DOHH2 (cell line): ENCODE measurements at regions not wholly inside any gene's neighbourhood (a gene's known extent, or its start where the extent isn't known, plus 50 kb on each side); places are given as distances from the start of the nearest gene placed in this dataset.

Experiments
- H3F3A ChIP-seq: fragments of 200-600 bp; sonication (generic), shearing (Covaris generic); 2 replicates; pipeline ENCODE4 v1.6.0; 2016; ENCODE audit warnings: antibody characterized with exemption, mild to moderate bottlenecking; ENCODE audit not compliant: control insufficient read depth, insufficient read depth
- H3K27ac ChIP-seq: fragments of 200-600 bp; sonication (generic); 2 replicates; pipeline ENCODE4 v1.5.1; 2014; ENCODE audit warnings: low read depth, mild to moderate bottlenecking, low read length, moderate library complexity
- H3K27me3 ChIP-seq: fragments of 200-600 bp; sonication (generic); 2 replicates; pipeline ENCODE4 v1.6.1; 2014; ENCODE audit warnings: mild to moderate bottlenecking, low read length, mixed read lengths; ENCODE audit not compliant: control insufficient read depth
- H3K36me3 ChIP-seq: fragments of 200-600 bp; sonication (generic); 2 replicates; pipeline ENCODE4 v1.6.1; 2014; ENCODE audit warnings: mild to moderate bottlenecking, low read length, moderate library complexity, mixed read lengths; ENCODE audit not compliant: control insufficient read depth
- H3K4me1 ChIP-seq: fragments of 200-600 bp; sonication (generic); 2 replicates; pipeline ENCODE4 v1.6.1; 2014; ENCODE audit warnings: mild to moderate bottlenecking, low read length, mixed read lengths; ENCODE audit not compliant: control insufficient read depth
- H3K4me2 ChIP-seq: fragments of 200-600 bp; sonication (generic); 2 replicates; pipeline ENCODE4 v1.6.0; 2014; ENCODE audit warnings: mild to moderate bottlenecking, low read length, moderate library complexity
- H3K4me3 ChIP-seq: fragments of 200-600 bp; sonication (generic); 2 replicates; pipeline ENCODE4 v1.5.1; 2014; ENCODE audit warnings: mild to moderate bottlenecking, low read length, mixed read lengths
- H3K79me2 ChIP-seq: fragments of 200-600 bp; sonication (generic); 2 replicates; pipeline ENCODE4 v1.6.1; 2014; ENCODE audit warnings: mild to moderate bottlenecking, low read length, mixed read lengths; ENCODE audit not compliant: control insufficient read depth
- H3K9me2 ChIP-seq: fragments of 200-600 bp; sonication (generic); replicated peaks from 2 replicates; pipeline ENCODE4 v1.6.1; 2014; ENCODE audit warnings: mild to moderate bottlenecking, low read length, mixed read lengths; ENCODE audit not compliant: control insufficient read depth
- H3K9me3 ChIP-seq: fragments of 200-600 bp; sonication (generic); 2 replicates; pipeline ENCODE4 v1.6.1; 2014; ENCODE audit warnings: antibody characterized with exemption, low read length, mixed read lengths; ENCODE audit not compliant: control insufficient read depth, insufficient read depth
- H4K20me1 ChIP-seq: fragments of 200-600 bp; sonication (generic); 2 replicates; pipeline ENCODE4 v1.6.0; 2014; ENCODE audit warnings: low read depth, mild to moderate bottlenecking, antibody characterized with exemption, low read length, moderate library complexity; ENCODE audit not compliant: control insufficient read depth, insufficient read depth
- EZH2phosphoT487 ChIP-seq: fragments of 200-600 bp; sonication (generic); IDR thresholded peaks from 2 replicates; pipeline ENCODE4 v1.6.1; 2017; ENCODE audit warnings: borderline replicate concordance, mild to moderate bottlenecking, antibody characterized with exemption, low read length, moderate library complexity, mixed read lengths
- TF ChIP-seq, protein P1 (sequence below): fragments of 200-600 bp; sonication (generic); IDR thresholded peaks from one replicate; pipeline ENCODE4 v1.5.1; 2014; ENCODE audit warnings: antibody characterized with exemption, mild to moderate bottlenecking, low read depth, low read length; ENCODE audit not compliant: poor library complexity, severe bottlenecking

DNA sequence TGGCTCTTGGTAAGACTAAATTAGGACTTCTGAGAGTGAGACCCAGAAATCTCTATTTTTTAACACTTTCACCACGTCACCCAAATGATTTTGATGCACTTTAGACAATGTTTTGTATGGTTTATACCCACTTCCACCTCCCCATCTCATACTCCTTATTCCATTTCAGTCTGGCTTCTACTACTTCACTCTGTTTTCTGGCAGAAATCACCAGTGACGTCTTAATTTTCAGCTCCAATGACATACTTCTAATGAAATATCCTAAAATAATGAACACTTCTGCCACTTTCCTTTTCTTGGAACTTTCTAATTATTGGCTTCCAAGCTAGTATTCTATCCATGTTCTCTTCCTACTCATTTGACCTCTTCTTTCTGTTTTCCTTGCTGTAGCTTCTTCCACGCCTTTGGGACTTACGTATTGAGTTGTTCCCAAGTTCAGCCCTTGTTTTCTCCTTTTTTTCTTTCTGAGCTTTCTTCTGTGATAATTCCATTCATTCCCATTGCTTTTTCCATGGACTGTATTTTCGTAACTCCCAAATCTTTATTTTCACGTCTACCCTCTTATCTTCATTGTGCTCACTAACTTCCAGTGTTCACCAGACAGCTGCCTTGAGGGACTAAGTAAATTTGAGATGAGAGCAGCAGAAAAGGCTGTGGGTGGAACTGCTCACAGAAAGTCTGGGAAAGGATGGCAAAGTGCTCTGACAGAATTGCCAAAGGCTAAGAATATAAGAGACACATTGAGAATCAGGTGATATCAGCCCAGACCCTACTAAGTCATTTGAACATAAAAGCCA is 115.8 kb downstream of the CAPZA3 start:
- H3K9me3 ChIP-seq = no peaks in the 10 kb centered on the region
- H3K4me2 ChIP-seq = no peak overlapping the region
- no peaks in the 10 kb centered on the region for H3F3A ChIP-seq
- no peak overlapping the region for H3K4me3 ChIP-seq
- no peaks in the 10 kb centered on the region for H3K27me3 ChIP-seq
- H3K4me1 ChIP-seq = no peaks in the 10 kb centered on the region
- no peaks in the 10 kb centered on the region for H4K20me1 ChIP-seq
- H3K27ac ChIP-seq = no peak overlapping the region
- TF ChIP-seq EZH2phosphoT487 = no peak
- TF ChIP-seq, protein P1, sequence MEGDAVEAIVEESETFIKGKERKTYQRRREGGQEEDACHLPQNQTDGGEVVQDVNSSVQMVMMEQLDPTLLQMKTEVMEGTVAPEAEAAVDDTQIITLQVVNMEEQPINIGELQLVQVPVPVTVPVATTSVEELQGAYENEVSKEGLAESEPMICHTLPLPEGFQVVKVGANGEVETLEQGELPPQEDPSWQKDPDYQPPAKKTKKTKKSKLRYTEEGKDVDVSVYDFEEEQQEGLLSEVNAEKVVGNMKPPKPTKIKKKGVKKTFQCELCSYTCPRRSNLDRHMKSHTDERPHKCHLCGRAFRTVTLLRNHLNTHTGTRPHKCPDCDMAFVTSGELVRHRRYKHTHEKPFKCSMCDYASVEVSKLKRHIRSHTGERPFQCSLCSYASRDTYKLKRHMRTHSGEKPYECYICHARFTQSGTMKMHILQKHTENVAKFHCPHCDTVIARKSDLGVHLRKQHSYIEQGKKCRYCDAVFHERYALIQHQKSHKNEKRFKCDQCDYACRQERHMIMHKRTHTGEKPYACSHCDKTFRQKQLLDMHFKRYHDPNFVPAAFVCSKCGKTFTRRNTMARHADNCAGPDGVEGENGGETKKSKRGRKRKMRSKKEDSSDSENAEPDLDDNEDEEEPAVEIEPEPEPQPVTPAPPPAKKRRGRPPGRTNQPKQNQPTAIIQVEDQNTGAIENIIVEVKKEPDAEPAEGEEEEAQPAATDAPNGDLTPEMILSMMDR = no peak
- H3K36me3 ChIP-seq = no peaks in the 10 kb centered on the region
- H3K79me2 ChIP-seq = no peaks in the 10 kb centered on the region
- H3K9me2 ChIP-seq = no peaks in the 10 kb centered on the region

DNA sequence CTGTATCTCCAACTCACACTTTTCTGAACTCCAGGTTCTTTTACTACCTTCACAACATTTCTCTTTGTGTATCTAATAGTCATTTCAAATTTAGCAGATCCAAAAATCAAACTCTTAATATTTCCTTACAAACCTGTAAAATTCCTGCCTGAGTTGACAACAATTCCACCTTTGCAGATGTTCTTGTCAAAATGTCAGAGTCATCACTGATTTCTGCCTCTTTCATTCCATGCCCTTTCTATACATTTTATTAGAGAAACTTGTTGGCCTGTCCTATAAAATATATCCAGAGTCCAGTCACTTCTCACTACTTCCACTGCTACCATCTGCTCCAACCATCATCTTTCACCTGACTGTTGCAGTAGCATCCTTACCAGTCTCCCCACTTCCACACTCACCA is 119.7 kb downstream of the CAPZA3 start:
- no peak overlapping the region for H3K4me2 ChIP-seq

DNA sequence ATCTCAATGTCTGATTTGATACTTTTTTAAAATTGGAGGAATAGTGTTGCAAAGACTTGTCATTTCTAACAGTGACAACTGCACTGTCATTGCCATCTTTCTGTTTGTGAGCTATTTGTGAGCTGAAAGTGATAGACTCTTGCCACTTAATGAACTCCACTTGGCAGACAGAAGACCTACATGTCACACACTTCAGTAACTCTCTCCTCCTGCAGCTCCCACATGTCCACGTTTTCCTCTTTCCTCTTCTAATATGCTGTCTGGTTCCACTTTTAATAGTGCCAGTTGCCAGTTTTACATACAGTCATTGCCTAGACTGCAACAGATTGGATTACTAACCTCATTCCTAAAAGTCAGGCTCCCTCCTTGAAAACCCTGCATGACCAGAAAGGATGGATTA is 121.5 kb downstream of the CAPZA3 start:
- TF ChIP-seq, protein P1 = no peak
- no peak for TF ChIP-seq EZH2phosphoT487
- Histone ChIP-seq H3K36me3 (no peaks in the 10 kb centered on the region), H3K4me3 (no peak overlapping the region), H3K4me2 (no peak overlapping the region), H4K20me1 (no peaks in the 10 kb centered on the region), H3K27ac (no peak overlapping the region), H3F3A (no peaks in the 10 kb centered on the region), H3K9me2 (no peaks in the 10 kb centered on the region), H3K79me2 (no peaks in the 10 kb centered on the region), H3K9me3 (no peaks in the 10 kb centered on the region), H3K4me1 (no peaks in the 10 kb centered on the region), H3K27me3 (no peaks in the 10 kb centered on the region)

More for the DNA sequence above, 119.7 kb downstream of the CAPZA3 start:
- no peaks in the 10 kb centered on the region for H3K4me1 ChIP-seq
- no peaks in the 10 kb centered on the region for H3K36me3 ChIP-seq
- no peaks in the 10 kb centered on the region for H3F3A ChIP-seq
- H4K20me1 ChIP-seq = no peaks in the 10 kb centered on the region
- no peak for TF ChIP-seq EZH2phosphoT487
- TF ChIP-seq, protein P1 = no peak
- H3K9me2 ChIP-seq = no peaks in the 10 kb centered on the region
- no peaks in the 10 kb centered on the region for H3K79me2 ChIP-seq
- no peaks in the 10 kb centered on the region for H3K9me3 ChIP-seq
- no peak overlapping the region for H3K27ac ChIP-seq
- no peak overlapping the region for H3K4me3 ChIP-seq
- H3K27me3 ChIP-seq = no peaks in the 10 kb centered on the region
